HG02981 (cell line): ENCODE measurements at regions not wholly inside any gene's neighbourhood (a gene's known extent, or its start where the extent isn't known, plus 50 kb on each side); places are given as distances from the start of the nearest gene placed in this dataset.
"Not testable (repeated sequence)": the region's sequence is repeated elsewhere in the genome, so short reads cannot be mapped to it uniquely, and the experiment has no call there.

Experiments used
- ATAC-seq: cut with Tn5 transposase; IDR thresholded peaks from one replicate; pipeline ENCODE4 v1.9.1; 2021; ENCODE audit warnings: mild to moderate bottlenecking, moderate library complexity; ENCODE audit not compliant: unreplicated experiment

GRCh38 chr2:204138206-204138605, 201.6 kb downstream of the ICOS start:
- no peak for ATAC-seq

- no peak for ATAC-seq
Observed at GRCh38 chr2:204140246-204140645, 203.7 kb downstream of the ICOS start.

GRCh38 chr2:204143216-204144014, 206.9 kb downstream of the ICOS start:
- no peak for ATAC-seq

GRCh38 chr2:204144492-204144891, 207.9 kb downstream of the ICOS start:
- ATAC-seq, result no peak

GRCh38 chr2:204145263-204145751, 208.7 kb downstream of the ICOS start:
- ATAC-seq, result peak; percentile 99

GRCh38 chr2:204145791-204146190, 209.2 kb downstream of the ICOS start:
- ATAC-seq, result no peak

GRCh38 chr2:204147040-204147439, 210.5 kb downstream of the ICOS start:
- not testable (repeated sequence) for ATAC-seq

GRCh38 chr2:204150721-204151120, 214.2 kb downstream of the ICOS start:
- ATAC-seq, result no peak

GRCh38 chr2:204152616-204153015, 216.1 kb downstream of the ICOS start:
- ATAC-seq, result no peak

- no peak for ATAC-seq
Observed at GRCh38 chr2:204154863-204155262, 218.3 kb downstream of the ICOS start.

- no peak for ATAC-seq
Observed at GRCh38 chr2:204156456-204156855, 219.9 kb downstream of the ICOS start.

GRCh38 chr2:204157684-204158083, 221.1 kb downstream of the ICOS start:
- ATAC-seq, result no peak

GRCh38 chr2:204159526-204159925, 223.0 kb downstream of the ICOS start:
- no peak for ATAC-seq

GRCh38 chr2:204160989-204161388, 224.4 kb downstream of the ICOS start:
- ATAC-seq, result no peak

- no peak for ATAC-seq
Observed at GRCh38 chr2:204161886-204162285, 225.3 kb downstream of the ICOS start.

GRCh38 chr2:204166961-204167360, 230.4 kb downstream of the ICOS start:
- no peak for ATAC-seq

GRCh38 chr2:204167670-204168069, 231.1 kb downstream of the ICOS start:
- not testable (repeated sequence) for ATAC-seq

GRCh38 chr2:204170411-204170810, 233.8 kb downstream of the ICOS start:
- ATAC-seq, result no peak

- no peak for ATAC-seq
Observed at GRCh38 chr2:204171432-204172144, 235.0 kb downstream of the ICOS start.

- no peak for ATAC-seq
Observed at GRCh38 chr2:204172145-204172600, 235.6 kb downstream of the ICOS start.

GRCh38 chr2:204174034-204174433, 237.5 kb downstream of the ICOS start:
- ATAC-seq, result no peak
